A673 (cell line): ENCODE measurements at regions not wholly inside any gene's neighbourhood (a gene's known extent, or its start where the extent isn't known, plus 50 kb on each side); places are given as distances from the start of the nearest gene placed in this dataset.

Source experiments
- BruUV-seq: library from RNA; stranded (reverse); fragments of 400-500 nt; replicated peaks from 2 replicates; lab custom pipeline; 2021; lab: Mats Ljungman, UMichigan
- CTCF ChIA-PET: fragments of 300-600 bp; sonication (Branson Sonifier 250); formaldehyde crosslinking; loops from one replicate; lab custom pipeline; 2022; ENCODE audit warnings: antibody characterized with exemption; lab: Charles Lee
- POLR2A ChIA-PET: fragments of 300-600 bp; sonication (Branson Sonifier 250); formaldehyde crosslinking; loops from one replicate; lab custom pipeline; 2022; ENCODE audit warnings: antibody characterized with exemption; ENCODE audit not compliant: low non-redundant PET; lab: Charles Lee
- DNase-seq: peaks from one replicate; pipeline ENCODE4 v3.0.0-alpha.2; 2015; ENCODE audit warnings: low spot score
- H3K27ac ChIP-seq: fragments of 200-600 bp; sonication (generic); 2 replicates; pipeline ENCODE4 v1.5.1; 2016; ENCODE audit warnings: mixed run types, low read depth, mild to moderate bottlenecking, mixed read lengths, antibody characterized with exemption, low read length; ENCODE audit not compliant: poor library complexity, severe bottlenecking
- H3K27me3 ChIP-seq: fragments of 200-600 bp; sonication (generic); replicated peaks from 2 replicates; pipeline ENCODE4 v1.6.1; 2017; ENCODE audit warnings: mixed run types, low read depth, mild to moderate bottlenecking, mixed read lengths, antibody characterized with exemption, low read length; ENCODE audit not compliant: insufficient read depth, poor library complexity
- H3K36me3 ChIP-seq: fragments of 200-600 bp; sonication (generic); 2 replicates; pipeline ENCODE4 v1.6.1; 2016; ENCODE audit warnings: mixed run types, mild to moderate bottlenecking, mixed read lengths, antibody characterized with exemption, low read length; ENCODE audit not compliant: insufficient read depth, poor library complexity, severe bottlenecking
- H3K4me1 ChIP-seq: fragments of 200-600 bp; sonication (generic); 2 replicates; pipeline ENCODE4 v1.6.1; 2017; ENCODE audit warnings: mixed run types, mild to moderate bottlenecking, mixed read lengths, antibody characterized with exemption, low read length; ENCODE audit not compliant: insufficient read depth, poor library complexity, severe bottlenecking
- H3K4me3 ChIP-seq: fragments of 200-600 bp; sonication (generic); 2 replicates; pipeline ENCODE4 v1.5.1; 2016; ENCODE audit warnings: low read depth, mixed run types, mild to moderate bottlenecking, mixed read lengths, low read length; ENCODE audit not compliant: poor library complexity, severe bottlenecking
- H3K9me3 ChIP-seq: fragments of 200-600 bp; sonication (generic); 2 replicates; pipeline ENCODE4 v1.6.1; 2016; ENCODE audit warnings: mixed run types, low read depth, mild to moderate bottlenecking, mixed read lengths, antibody characterized with exemption, low read length; ENCODE audit not compliant: poor library complexity, severe bottlenecking
- CTCF ChIP-seq: fragments of 300-800, 200-600 bp; sonication (generic); conservative IDR thresholded peaks from 2 replicates; pipeline ENCODE4 v1.5.1; 2017; ENCODE audit warnings: low read depth, mild to moderate bottlenecking, antibody characterized with exemption, low read length, moderate library complexity, mixed read lengths
- EZH2 ChIP-seq: fragments of 200-600 bp; sonication (generic); IDR thresholded peaks from 2 replicates; pipeline ENCODE4 v1.6.1; 2017; ENCODE audit warnings: borderline replicate concordance, low read depth, mild to moderate bottlenecking, mixed read lengths, antibody characterized with exemption, low read length; ENCODE audit not compliant: poor library complexity, severe bottlenecking
- intact Hi-C: fragments of 100-400 bp; cut with micrococcal nuclease; formaldehyde crosslinking; loops from one replicate; pipeline ENCODE4 v1.10.0; 2022; ENCODE audit not compliant: unreplicated experiment
- microRNA-seq: library from miRNA; unstranded; fragments of <30 nt; microRNA quantifications from one replicate; pipeline ENCODE4 v1.2.0, GENCODE V29; 2021

DNA sequence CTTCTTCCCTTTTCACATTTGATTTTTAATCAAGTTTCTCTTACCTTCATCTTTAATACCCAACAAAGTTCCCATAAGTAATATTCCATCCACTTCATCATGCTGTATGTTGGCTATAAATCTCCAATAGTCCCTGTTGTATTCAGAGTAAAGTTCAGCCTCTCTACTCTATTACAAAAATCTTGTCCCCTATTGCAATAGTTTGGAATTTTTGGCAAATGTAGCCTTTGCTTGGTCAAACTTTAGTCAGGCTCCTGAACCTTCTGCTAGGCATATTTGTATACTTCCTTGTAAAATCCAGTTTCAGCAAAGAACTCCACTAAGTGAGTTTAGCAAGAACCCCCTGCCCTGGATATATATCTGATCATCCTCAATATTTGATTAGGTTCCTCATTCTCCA lies 54.0 kb upstream of the PACRGL start:
- DNase-seq = no peak
- no peak for TF ChIP-seq EZH2
- TF ChIP-seq CTCF = no peak
- Histone ChIP-seq H3K9me3 (no peaks in the 10 kb centered on the region), H3K27ac (no peak overlapping the region), H3K36me3 (no peaks in the 10 kb centered on the region), H3K4me1 (no peaks in the 10 kb centered on the region), H3K4me3 (no peak overlapping the region), H3K27me3 (no peaks in the 10 kb centered on the region)
- ChIA-PET POLR2A (no interaction called here), CTCF (no interaction called here)
- intact Hi-C loops = no loop called here
- BruUV-seq = no TSS peak

Small RNA genes lying in the stretch of these regions (microRNA-seq; reads per million reads assigned to microRNA genes)
- gene MIR218-1 = 153 reads per million, percentile 68 among the genes with 10 or more reads in this experiment
